HCT116 (cell line): ENCODE measurements at regions not wholly inside any gene's neighbourhood (a gene's known extent, or its start where the extent isn't known, plus 50 kb on each side); places are given as distances from the start of the nearest gene placed in this dataset.

ENCODE experiments used
- ATAC-seq: fragments of 200-7000 bp; cut with Tn5 transposase; 2 replicates; pipeline ENCODE4 v1.9.1; 2020; ENCODE audit warnings: mild to moderate bottlenecking, moderate library complexity
- BruUV-seq: library from RNA; stranded (reverse); fragments of 400-500 nt; replicated peaks from 2 replicates; lab custom pipeline; 2021; lab: Mats Ljungman, UMichigan
- CTCF ChIA-PET: fragments of 300-600 bp; sonication (Branson Sonifier 250); formaldehyde crosslinking; loops from one replicate; lab custom pipeline; 2021; ENCODE audit warnings: antibody characterized with exemption; lab: Charles Lee
- POLR2A ChIA-PET: fragments of 300-600, 350-600 bp; sonication (Branson Sonifier 250); formaldehyde crosslinking; loops from one replicate; lab custom pipeline; 2021; ENCODE audit warnings: antibody characterized with exemption; lab: Charles Lee
- RAD21 ChIA-PET, 2 experiments: fragments of 300-600 bp; sonication (Branson Sonifier 250); formaldehyde crosslinking; loops; one replicate each; lab custom pipeline; 2023; ENCODE audit warnings: low total read pairs in 2 of 2; ENCODE audit not compliant: uncharacterized antibody in 2 of 2, unreplicated experiment in 2 of 2, low non-redundant PET in 1 of 2; lab: Charles Lee
- DNase-seq: peaks from one replicate; pipeline ENCODE4 v3.0.0-alpha.2; 2010; ENCODE audit warnings: low read depth, low spot score
- H2AFZ ChIP-seq: fragments of 200-600 bp; shearing (Covaris generic), sonication (generic); 2 replicates; pipeline ENCODE4 v1.6.1; 2017; ENCODE audit warnings: low read depth, mixed run types, mixed read lengths, antibody characterized with exemption, low read length; ENCODE audit not compliant: poor library complexity, severe bottlenecking
- H3K27ac ChIP-seq: 2 replicates; pipeline ENCODE4 v1.5.1; 2012; ENCODE audit warnings: low read depth, low read length
- H3K27me3 ChIP-seq: fragments of 200-600 bp; sonication (generic); 2 replicates; pipeline ENCODE4 v1.6.1; 2016; ENCODE audit warnings: mixed run types, low read length, mixed read lengths; ENCODE audit not compliant: insufficient read depth
- H3K36me3 ChIP-seq, 2 experiments: fragments of 200-500 bp in 1 of 2; fragments of 200-600 bp in 1 of 2; sonication (Bioruptor generic) in 1 of 2; sonication (generic) in 1 of 2; 2 replicates each; pipeline versions ENCODE4 v1.5.1 to v1.6.1; 2014 to 2016; ENCODE audit warnings: low read length in 2 of 2, inconsistent platforms in 1 of 2, mixed read lengths in 1 of 2, mixed run types in 1 of 2; ENCODE audit not compliant: insufficient read depth in 2 of 2, control insufficient read depth in 1 of 2
- H3K4me1 ChIP-seq, 2 experiments: fragments of 200-600 bp in 1 of 2; sonication (generic) in 1 of 2; 2 replicates each; pipeline versions ENCODE4 v1.5.1 to v1.6.1; 2012 to 2017; ENCODE audit warnings: low read length in 2 of 2, inconsistent platforms in 1 of 2, mild to moderate bottlenecking in 1 of 2, mixed read lengths in 1 of 2, mixed run types in 1 of 2, moderate library complexity in 1 of 2; ENCODE audit not compliant: insufficient read depth in 2 of 2, control insufficient read depth in 1 of 2
- H3K4me2 ChIP-seq: fragments of 200-600 bp; sonication (generic); 2 replicates; pipeline ENCODE4 v1.6.1; 2017; ENCODE audit warnings: mixed run types, low read length, mixed read lengths
- H3K4me3 ChIP-seq, 2 experiments: fragments of 200-600 bp in 1 of 2; sonication (generic) in 1 of 2; replicated peaks in 1 of 2; 2 replicates each; pipeline ENCODE4 v1.5.1; 2011 to 2016; ENCODE audit warnings: low read length in 2 of 2, control low read depth in 1 of 2, low read depth in 1 of 2, mild to moderate bottlenecking in 1 of 2, mixed read lengths in 1 of 2, mixed run types in 1 of 2
- H3K79me2 ChIP-seq: fragments of 200-600 bp; sonication (generic); 2 replicates; pipeline ENCODE4 v1.6.1; 2017; ENCODE audit warnings: mild to moderate bottlenecking, mixed run types, low read length, moderate library complexity, mixed read lengths; ENCODE audit not compliant: insufficient read depth
- H3K9ac ChIP-seq: fragments of 200-600 bp; sonication (generic); 2 replicates; pipeline ENCODE4 v1.6.1; 2016; ENCODE audit warnings: low read length, mixed read lengths
- H3K9me2 ChIP-seq: fragments of 200-600 bp; sonication (generic), shearing (Covaris generic); 2 replicates; pipeline ENCODE4 v1.6.1; 2017; ENCODE audit warnings: mixed run types, mild to moderate bottlenecking, moderate library complexity; ENCODE audit not compliant: insufficient read depth
- H3K9me3 ChIP-seq, 2 experiments: fragments of 200-500 bp in 1 of 2; fragments of 200-600 bp in 1 of 2; sonication (Bioruptor generic) in 1 of 2; sonication (generic) in 1 of 2; 2 replicates each; pipeline ENCODE4 v1.6.1; 2014 to 2017; ENCODE audit warnings: low read length in 2 of 2, mixed read lengths in 2 of 2, inconsistent platforms in 1 of 2, low read depth in 1 of 2, mild to moderate bottlenecking in 1 of 2, mixed run types in 1 of 2, moderate library complexity in 1 of 2; ENCODE audit not compliant: control insufficient read depth in 1 of 2, insufficient read depth in 1 of 2
- H4K20me1 ChIP-seq: fragments of 200-600 bp; sonication (generic), shearing (Covaris generic); 2 replicates; pipeline ENCODE4 v1.6.1; 2017; ENCODE audit warnings: mixed run types, mild to moderate bottlenecking, moderate library complexity; ENCODE audit not compliant: insufficient read depth
- CBX3 ChIP-seq: IDR thresholded peaks from 2 replicates; pipeline ENCODE4 v1.6.1; 2012; ENCODE audit warnings: low read depth
- CEBPB ChIP-seq: IDR thresholded peaks from 2 replicates; pipeline ENCODE4 v1.6.1; 2012; ENCODE audit warnings: low read depth
- EGR1 ChIP-seq: IDR thresholded peaks from 2 replicates; pipeline ENCODE4 v1.6.1; 2012; ENCODE audit warnings: low read depth
- ELF1 ChIP-seq: IDR thresholded peaks from 2 replicates; pipeline ENCODE4 v1.6.1; 2012; ENCODE audit warnings: low read depth, borderline replicate concordance
- EZH2 ChIP-seq: fragments of 200-600 bp; sonication (generic); IDR thresholded peaks from 2 replicates; pipeline ENCODE4 v1.6.1; 2017; ENCODE audit warnings: antibody characterized with exemption, mixed run types
- FOSL1 ChIP-seq: IDR thresholded peaks from 2 replicates; pipeline ENCODE4 v1.6.1; 2012; ENCODE audit warnings: low read depth
- JUND ChIP-seq: IDR thresholded peaks from 2 replicates; pipeline ENCODE4 v1.6.1; 2012
- POLR2A ChIP-seq: IDR thresholded peaks from 2 replicates; pipeline ENCODE4 v1.7.0; 2011; ENCODE audit warnings: borderline replicate concordance; ENCODE audit not compliant: insufficient read depth, insufficient read length; ENCODE audit errors: extremely low read depth
- POLR2AphosphoS5 ChIP-seq: IDR thresholded peaks from 2 replicates; pipeline ENCODE4 v1.6.1; 2011; ENCODE audit warnings: mild to moderate bottlenecking, low read depth, low read length, moderate library complexity
- RAD21 ChIP-seq: IDR thresholded peaks from 2 replicates; pipeline ENCODE4 v1.6.1; 2012; ENCODE audit warnings: low read depth, mild to moderate bottlenecking
- SRF ChIP-seq: IDR thresholded peaks from 2 replicates; pipeline ENCODE4 v1.6.1; 2012; ENCODE audit warnings: low read depth
- YY1 ChIP-seq: IDR thresholded peaks from 2 replicates; pipeline ENCODE4 v1.6.1; 2011; ENCODE audit warnings: low read length, low read depth, moderate library complexity, mild to moderate bottlenecking; ENCODE audit not compliant: insufficient replicate concordance; ENCODE audit errors: extremely low read depth
- ZFX ChIP-seq: fragments of 450-650 bp; IDR thresholded peaks from 2 replicates; pipeline ENCODE4 v1.6.1; 2017
- ZNF274 ChIP-seq: fragments of 200-500 bp; sonication (Bioruptor generic); IDR thresholded peaks from 2 replicates; pipeline ENCODE4 v1.6.1; 2014; ENCODE audit warnings: mild to moderate bottlenecking, low read depth, low read length, inconsistent platforms
- intact Hi-C: fragments of 100-400 bp; cut with micrococcal nuclease; formaldehyde crosslinking; loops from 2 replicates; pipeline ENCODE4 v1.10.0; 2022
- TF ChIP-seq, protein P1 (sequence below): IDR thresholded peaks from 2 replicates; pipeline ENCODE4 v1.6.1; 2012; ENCODE audit warnings: low read depth
- TF ChIP-seq, protein P2 (sequence below): IDR thresholded peaks from 2 replicates; pipeline ENCODE4 v1.6.1; 2012
- TF ChIP-seq, protein P3 (sequence below): IDR thresholded peaks from 2 replicates; pipeline ENCODE4 v1.6.1; 2012

DNA sequence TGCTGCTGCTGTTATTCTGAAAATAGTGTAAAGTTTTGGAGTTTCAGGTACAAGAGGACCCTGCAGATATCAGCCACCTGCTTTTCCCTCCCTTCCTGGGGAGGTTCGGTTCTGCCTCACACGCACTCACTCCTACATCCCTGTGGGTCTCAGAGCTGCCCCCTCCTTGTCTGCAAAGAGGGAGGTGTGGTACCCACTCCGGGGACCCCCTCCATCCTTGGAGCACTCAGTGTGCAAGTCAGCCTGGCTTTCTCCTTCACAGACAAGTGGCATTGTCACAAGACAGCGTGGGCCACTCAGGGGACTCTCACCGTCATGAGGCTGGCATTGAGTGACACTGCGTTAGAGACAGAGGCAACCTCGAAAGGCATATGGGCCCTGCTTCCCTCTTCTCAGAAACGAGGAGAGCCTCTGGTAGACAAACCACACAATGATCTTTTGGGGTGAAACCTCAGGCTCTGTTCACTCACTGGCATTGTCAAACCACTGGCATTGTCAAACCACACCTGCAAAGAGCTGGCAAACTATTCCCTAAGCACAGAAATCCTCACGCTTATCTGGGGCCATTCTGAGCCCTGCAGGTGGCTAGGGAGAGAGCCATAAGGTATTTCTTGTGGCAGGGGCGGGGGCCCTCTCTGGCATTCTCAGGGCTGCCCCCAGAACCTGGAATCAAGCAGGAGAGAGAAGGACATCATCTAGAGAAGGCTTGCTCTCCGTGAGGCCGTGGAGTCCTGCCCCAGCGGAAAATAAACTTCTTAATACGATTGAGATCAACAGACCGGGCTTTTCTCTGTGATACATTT lies 285.0 kb downstream of the SHOX start:
- H3K9me3 ChIP-seq, result no peaks in the 10 kb centered on the region
- no peaks in the 10 kb centered on the region for H3K4me1 ChIP-seq
- H3K4me2 ChIP-seq, result no peak overlapping the region
- no peaks in the 10 kb centered on the region for H3K36me3 ChIP-seq
- no peak overlapping the region for H2AFZ ChIP-seq
- no peak overlapping the region for H3K27ac ChIP-seq
- TF ChIP-seq, protein P1, sequence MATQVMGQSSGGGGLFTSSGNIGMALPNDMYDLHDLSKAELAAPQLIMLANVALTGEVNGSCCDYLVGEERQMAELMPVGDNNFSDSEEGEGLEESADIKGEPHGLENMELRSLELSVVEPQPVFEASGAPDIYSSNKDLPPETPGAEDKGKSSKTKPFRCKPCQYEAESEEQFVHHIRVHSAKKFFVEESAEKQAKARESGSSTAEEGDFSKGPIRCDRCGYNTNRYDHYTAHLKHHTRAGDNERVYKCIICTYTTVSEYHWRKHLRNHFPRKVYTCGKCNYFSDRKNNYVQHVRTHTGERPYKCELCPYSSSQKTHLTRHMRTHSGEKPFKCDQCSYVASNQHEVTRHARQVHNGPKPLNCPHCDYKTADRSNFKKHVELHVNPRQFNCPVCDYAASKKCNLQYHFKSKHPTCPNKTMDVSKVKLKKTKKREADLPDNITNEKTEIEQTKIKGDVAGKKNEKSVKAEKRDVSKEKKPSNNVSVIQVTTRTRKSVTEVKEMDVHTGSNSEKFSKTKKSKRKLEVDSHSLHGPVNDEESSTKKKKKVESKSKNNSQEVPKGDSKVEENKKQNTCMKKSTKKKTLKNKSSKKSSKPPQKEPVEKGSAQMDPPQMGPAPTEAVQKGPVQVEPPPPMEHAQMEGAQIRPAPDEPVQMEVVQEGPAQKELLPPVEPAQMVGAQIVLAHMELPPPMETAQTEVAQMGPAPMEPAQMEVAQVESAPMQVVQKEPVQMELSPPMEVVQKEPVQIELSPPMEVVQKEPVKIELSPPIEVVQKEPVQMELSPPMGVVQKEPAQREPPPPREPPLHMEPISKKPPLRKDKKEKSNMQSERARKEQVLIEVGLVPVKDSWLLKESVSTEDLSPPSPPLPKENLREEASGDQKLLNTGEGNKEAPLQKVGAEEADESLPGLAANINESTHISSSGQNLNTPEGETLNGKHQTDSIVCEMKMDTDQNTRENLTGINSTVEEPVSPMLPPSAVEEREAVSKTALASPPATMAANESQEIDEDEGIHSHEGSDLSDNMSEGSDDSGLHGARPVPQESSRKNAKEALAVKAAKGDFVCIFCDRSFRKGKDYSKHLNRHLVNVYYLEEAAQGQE, result no peak
- no peak for TF ChIP-seq SRF
- TF ChIP-seq ZNF274, result no peak
- TF ChIP-seq, protein P2, sequence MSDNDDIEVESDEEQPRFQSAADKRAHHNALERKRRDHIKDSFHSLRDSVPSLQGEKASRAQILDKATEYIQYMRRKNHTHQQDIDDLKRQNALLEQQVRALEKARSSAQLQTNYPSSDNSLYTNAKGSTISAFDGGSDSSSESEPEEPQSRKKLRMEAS, result no peak
- TF ChIP-seq, protein P3, sequence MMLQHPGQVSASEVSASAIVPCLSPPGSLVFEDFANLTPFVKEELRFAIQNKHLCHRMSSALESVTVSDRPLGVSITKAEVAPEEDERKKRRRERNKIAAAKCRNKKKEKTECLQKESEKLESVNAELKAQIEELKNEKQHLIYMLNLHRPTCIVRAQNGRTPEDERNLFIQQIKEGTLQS, result no peak
- no peak for TF ChIP-seq FOSL1
- no peak for TF ChIP-seq YY1
- no peak for TF ChIP-seq CEBPB
- no peak for TF ChIP-seq ELF1
- no peak for TF ChIP-seq POLR2A
- TF ChIP-seq EZH2, result no peak
- TF ChIP-seq POLR2AphosphoS5, result no peak
- no peak for TF ChIP-seq CBX3
- no peak for TF ChIP-seq EGR1
- no peak for TF ChIP-seq RAD21
- no peak for TF ChIP-seq JUND
- no peak for TF ChIP-seq ZFX
- TF ChIP-seq, all 23 proteins: peak for 0
- Histone ChIP-seq H3K4me3 (no peak overlapping the region), H3K79me2 (no peaks in the 10 kb centered on the region), H3K9me2 (no peaks in the 10 kb centered on the region), H3K27me3 (no peaks in the 10 kb centered on the region; the same call in 1 of the 2 replicates), H4K20me1 (no peaks in the 10 kb centered on the region), H3K9ac (no peak overlapping the region)
- POLR2A ChIA-PET, result no interaction called here
- no TSS peak for BruUV-seq
- DNase-seq, result no peak
- CTCF ChIA-PET, result no interaction called here
- no peak for ATAC-seq
- intact Hi-C loops, result no loop called here
- RAD21 ChIA-PET, result no interaction called here
